GM12878 (cell line): ENCODE measurements at regions not wholly inside any gene's neighbourhood (a gene's known extent, or its start where the extent isn't known, plus 50 kb on each side); places are given as distances from the start of the nearest gene placed in this dataset.

ENCODE experiments used
- ATAC-seq: fragments of 200-7000 bp; cut with Tn5 transposase; 3 replicates; pipeline ENCODE4 v1.9.1; 2020; ENCODE audit warnings: mild to moderate bottlenecking, moderate library complexity
- BruUV-seq: library from RNA; stranded (reverse); fragments of 400-500 nt; replicated peaks from 2 replicates; lab custom pipeline; 2021; lab: Mats Ljungman, UMichigan
- CTCF ChIA-PET: fragments of 300-600 bp; sonication (Branson Sonifier 250); formaldehyde crosslinking; extraction: SDS; loops from one replicate; lab custom pipeline; 2021; ENCODE audit warnings: inconsistent platforms; lab: Yijun Ruan, JAX
- POLR2A ChIA-PET: fragments of 350-600 bp; formaldehyde crosslinking; extraction: SDS; loops from one replicate; lab custom pipeline; 2021; ENCODE audit warnings: inconsistent platforms; lab: Charles Lee
- RAD21 ChIA-PET: fragments of 300-600 bp; sonication (Branson Sonifier 250); formaldehyde crosslinking; loops from one replicate; lab custom pipeline; 2023; ENCODE audit warnings: antibody characterized with exemption; ENCODE audit not compliant: unreplicated experiment; lab: Charles Lee
- SMC1A ChIA-PET: fragments of 300-600 bp; sonication (Branson Sonifier 250); formaldehyde crosslinking; loops from one replicate; lab custom pipeline; 2023; ENCODE audit not compliant: unreplicated experiment, uncharacterized antibody; lab: Charles Lee
- DNase-seq: peaks from one replicate; pipeline ENCODE4 v3.0.0-alpha.2; 2011; ENCODE audit warnings: low read depth, low spot score
- FAIRE-seq: peaks from 3 replicates; lab custom pipeline; 2011; peaks lifted over from hg19 to GRCh38; lab: Jason Lieb, UNC
- H2AFZ ChIP-seq: 2 replicates; pipeline ENCODE4 v1.6.0; 2011; ENCODE audit warnings: low read depth, low read length, control low read depth; ENCODE audit not compliant: control insufficient read depth
- H3K27ac ChIP-seq: 2 replicates; pipeline ENCODE4 v1.5.1; 2011; ENCODE audit warnings: control low read depth; ENCODE audit not compliant: control insufficient read depth, insufficient read depth
- H3K27me3 ChIP-seq, 2 experiments: replicated peaks in 1 of 2; 2 replicates each; pipeline versions ENCODE4 v1.6.0 to v1.6.1; 2011; ENCODE audit warnings: low read length in 1 of 2; ENCODE audit not compliant: control insufficient read depth in 2 of 2, insufficient read depth in 2 of 2
- H3K36me3 ChIP-seq, 2 experiments: 2 replicates each; pipeline ENCODE4 v1.5.1; 2011; ENCODE audit warnings: low read length in 1 of 2; ENCODE audit not compliant: control insufficient read depth in 2 of 2, insufficient read depth in 2 of 2
- H3K4me1 ChIP-seq: 2 replicates; pipeline ENCODE4 v1.6.1; 2011; ENCODE audit warnings: mild to moderate bottlenecking, low read length, moderate library complexity, mixed read lengths; ENCODE audit not compliant: control insufficient read depth, insufficient read depth
- H3K4me2 ChIP-seq: 2 replicates; pipeline ENCODE4 v1.6.0; 2011; ENCODE audit warnings: control low read depth; ENCODE audit not compliant: control insufficient read depth, insufficient read depth
- H3K4me3 ChIP-seq: fragments of 200-600 bp; sonication (generic); 2 replicates; pipeline ENCODE4 v1.5.1; 2016
- H3K79me2 ChIP-seq: 2 replicates; pipeline ENCODE4 v1.6.0; 2011; ENCODE audit warnings: low read length; ENCODE audit not compliant: control insufficient read depth, insufficient read depth
- H3K9ac ChIP-seq: 2 replicates; pipeline ENCODE4 v1.8.0; 2011; ENCODE audit warnings: low read length, control low read depth, mixed read lengths; ENCODE audit not compliant: control insufficient read depth, insufficient read depth
- H3K9me3 ChIP-seq: replicated peaks from 3 replicates; pipeline ENCODE4 v1.5.1; 2011; ENCODE audit warnings: mild to moderate bottlenecking, low read length; ENCODE audit not compliant: control insufficient read depth, insufficient read depth
- H4K20me1 ChIP-seq: 2 replicates; pipeline ENCODE4 v1.6.0; 2011; ENCODE audit not compliant: control insufficient read depth, insufficient read depth
- EED ChIP-seq: sonication (generic); IDR thresholded peaks from 2 replicates; pipeline ENCODE4 v1.6.1; 2016; ENCODE audit warnings: antibody characterized with exemption, low read depth
- MEF2A ChIP-seq: IDR thresholded peaks from 2 replicates; pipeline ENCODE4 v1.6.1; 2011; ENCODE audit warnings: low read depth, mild to moderate bottlenecking, low read length, moderate library complexity; ENCODE audit not compliant: insufficient read depth
- NFIC ChIP-seq: IDR thresholded peaks from 2 replicates; pipeline ENCODE4 v1.6.1; 2012; ENCODE audit warnings: low read depth, mild to moderate bottlenecking, inconsistent platforms, low read length, moderate library complexity
- NR2C1 ChIP-seq: fragments of 450-650 bp; IDR thresholded peaks from 2 replicates; pipeline ENCODE4 v1.6.1; 2017; ENCODE audit warnings: antibody characterized with exemption, mild to moderate bottlenecking, moderate library complexity
- PAX8 ChIP-seq: fragments of 450-650 bp; IDR thresholded peaks from 2 replicates; pipeline ENCODE4 v1.6.1; 2017; ENCODE audit warnings: mild to moderate bottlenecking, moderate library complexity
- RELA ChIP-seq: fragments of 450-650 bp; IDR thresholded peaks from 2 replicates; pipeline ENCODE4 v1.8.0; 2014; ENCODE audit warnings: borderline replicate concordance; ENCODE audit not compliant: partially characterized antibody
- SPI1 ChIP-seq: IDR thresholded peaks from 2 replicates; pipeline ENCODE4 v1.6.1; 2011; ENCODE audit warnings: low read depth, mild to moderate bottlenecking, low read length, moderate library complexity, borderline replicate concordance; ENCODE audit not compliant: insufficient read depth
- WRNIP1 ChIP-seq: IDR thresholded peaks from 2 replicates; pipeline ENCODE4 v1.6.1; 2011; ENCODE audit warnings: low read depth, low read length, improper control_type of control experiment, borderline replicate concordance
- WGBS: methylation state at CpG from one replicate; pipeline ENCODE4 v1.1.6; 2016; ENCODE audit warnings: low lambda C conversion rate; ENCODE audit not compliant: insufficient replicate concordance, insufficient coverage; ENCODE audit errors: missing lambda C conversion rate; 5-methylcytosine and 5-hydroxymethylcytosine counted together
- in situ Hi-C: fragments of 300-500 bp; cut with MboI; formaldehyde crosslinking; loops from 9 replicates; pipeline ENCODE4 v1.14.3; 2018; ENCODE audit warnings: mixed read lengths
- intact Hi-C: fragments of 100-400 bp; cut with micrococcal nuclease; formaldehyde crosslinking; loops from one replicate; pipeline ENCODE4 v1.14.2; 2022; ENCODE audit not compliant: unreplicated experiment
- TF ChIP-seq, protein P1 (sequence below): IDR thresholded peaks from 2 replicates; pipeline ENCODE4 v1.6.1; 2012; ENCODE audit warnings: low read length, inconsistent platforms

- TF ChIP-seq MEF2A (no peak), RELA (no peak), WRNIP1 (no peak), SPI1 (no peak)
Observed at GRCh38 chr12:119258556-119258955, 76.0 kb upstream of the CCDC60 start (continued).

DNA sequence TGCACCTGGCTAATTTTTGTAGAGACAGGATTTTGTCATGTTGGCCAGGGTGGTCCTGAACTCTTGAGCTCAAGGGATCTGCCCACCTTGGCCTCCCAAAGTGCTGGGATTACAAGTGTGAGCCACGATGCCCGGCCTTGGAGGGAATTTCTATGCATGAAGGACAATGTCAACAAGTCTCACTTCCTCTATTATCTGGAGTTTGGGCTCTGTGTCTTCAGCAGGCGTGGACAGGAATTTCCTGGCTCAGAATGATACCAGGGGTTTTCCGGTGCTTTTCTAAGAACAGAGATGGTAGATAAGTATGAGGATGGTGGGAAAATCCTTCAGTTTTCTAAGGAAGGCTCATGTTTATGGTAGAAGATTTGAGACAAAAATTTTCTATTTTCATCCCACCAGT, 75.0 kb upstream of the CCDC60 start:
- in situ Hi-C loops: no loop called here
- RAD21 ChIA-PET: no interaction called here
- 0% methylated on average over 4 of the region's 4 CpGs for WGBS

More for the DNA sequence above, 75.0 kb upstream of the CCDC60 start:
- H3K4me1 ChIP-seq: no peaks in the 10 kb centered on the region
- CTCF ChIA-PET: no interaction called here
- no peaks in the 10 kb centered on the region for H3K79me2 ChIP-seq
- H3K27ac ChIP-seq: no peak overlapping the region
- BruUV-seq: no TSS peak
- H3K4me2 ChIP-seq: no peak overlapping the region
- no peaks in the 10 kb centered on the region for H4K20me1 ChIP-seq
- POLR2A ChIA-PET: no interaction called here
- intact Hi-C loops: no loop called here
- H2AFZ ChIP-seq: no peak overlapping the region
- SMC1A ChIA-PET: no interaction called here
- H3K4me3 ChIP-seq: no peak overlapping the region
- H3K27me3 ChIP-seq: no peaks in the 10 kb centered on the region
- ATAC-seq (no peak), FAIRE-seq (no peak), DNase-seq (no peak)
- TF ChIP-seq SPI1: peak; percentile 78
- TF ChIP-seq NR2C1: no peak
- TF ChIP-seq EED: peak; percentile 67
- TF ChIP-seq NFIC: peak; percentile 20; the same call in 1 of the 2 replicates
- TF ChIP-seq, protein P1, sequence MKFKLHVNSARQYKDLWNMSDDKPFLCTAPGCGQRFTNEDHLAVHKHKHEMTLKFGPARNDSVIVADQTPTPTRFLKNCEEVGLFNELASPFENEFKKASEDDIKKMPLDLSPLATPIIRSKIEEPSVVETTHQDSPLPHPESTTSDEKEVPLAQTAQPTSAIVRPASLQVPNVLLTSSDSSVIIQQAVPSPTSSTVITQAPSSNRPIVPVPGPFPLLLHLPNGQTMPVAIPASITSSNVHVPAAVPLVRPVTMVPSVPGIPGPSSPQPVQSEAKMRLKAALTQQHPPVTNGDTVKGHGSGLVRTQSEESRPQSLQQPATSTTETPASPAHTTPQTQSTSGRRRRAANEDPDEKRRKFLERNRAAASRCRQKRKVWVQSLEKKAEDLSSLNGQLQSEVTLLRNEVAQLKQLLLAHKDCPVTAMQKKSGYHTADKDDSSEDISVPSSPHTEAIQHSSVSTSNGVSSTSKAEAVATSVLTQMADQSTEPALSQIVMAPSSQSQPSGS: no peak
- TF ChIP-seq PAX8: no peak
- no peak overlapping the region for H3K9ac ChIP-seq
- H3K36me3 ChIP-seq: no peaks in the 10 kb centered on the region
- H3K9me3 ChIP-seq: no peaks in the 10 kb centered on the region; the same call in 2 of the 3 replicates
